PFSK-1 (cell line): ENCODE measurements at regions not wholly inside any gene's neighbourhood (a gene's known extent, or its start where the extent isn't known, plus 50 kb on each side); places are given as distances from the start of the nearest gene placed in this dataset.

Source experiments
- FOXP2 ChIP-seq: optimal IDR thresholded peaks from 2 replicates; pipeline ENCODE3; 2011; ENCODE audit warnings: borderline replicate concordance, control low read depth, inconsistent platforms; ENCODE audit not compliant: insufficient read depth; ENCODE audit errors: extremely low read length, extremely low read depth
- POLR2AphosphoS5 ChIP-seq: IDR thresholded peaks from 2 replicates; pipeline ENCODE4 v1.6.1; 2012; ENCODE audit warnings: low read depth, mild to moderate bottlenecking, control low read depth, low read length, moderate library complexity
- REST ChIP-seq, 2 experiments: IDR thresholded peaks; 2 replicates each; pipeline versions ENCODE4 v1.6.1 to v1.8.0; 2011 to 2012; ENCODE audit warnings: low read depth in 2 of 2, low read length in 2 of 2, control low read depth in 1 of 2, inconsistent platforms in 1 of 2, mild to moderate bottlenecking in 1 of 2, moderate library complexity in 1 of 2; ENCODE audit not compliant: insufficient read depth in 1 of 2
- SIN3A ChIP-seq: IDR thresholded peaks from 2 replicates; pipeline ENCODE4 v1.6.1; 2012; ENCODE audit warnings: mild to moderate bottlenecking, low read length, moderate library complexity, borderline replicate concordance; ENCODE audit not compliant: insufficient read depth
- TAF1 ChIP-seq: IDR thresholded peaks from 2 replicates; pipeline ENCODE4 v1.6.1; 2012; ENCODE audit warnings: low read length, control low read depth, borderline replicate concordance; ENCODE audit not compliant: insufficient read depth

GRCh38 chr6:12369355-12369754 is 79.2 kb downstream of the EDN1 start:
- TF ChIP-seq FOXP2, result no peak
- no peak for TF ChIP-seq POLR2AphosphoS5
- no peak for TF ChIP-seq SIN3A
- no peak for TF ChIP-seq TAF1
- TF ChIP-seq REST (IDR thresholded peaks at IDR 0.05; ENCODE audit: insufficient read depth in 1 of 2, low read depth in 2 of 2, low read length in 2 of 2), result no peak

GRCh38 chr6:12369781-12370262 is 79.7 kb downstream of the EDN1 start:
- TF ChIP-seq REST (IDR thresholded peaks at IDR 0.05; ENCODE audit: insufficient read depth in 1 of 2, low read depth in 2 of 2, low read length in 2 of 2), result no peak

- no peak for TF ChIP-seq REST (IDR thresholded peaks at IDR 0.05; ENCODE audit: insufficient read depth in 1 of 2, low read depth in 2 of 2, low read length in 2 of 2)
- TF ChIP-seq TAF1, result no peak
- no peak for TF ChIP-seq POLR2AphosphoS5
- no peak for TF ChIP-seq SIN3A
- no peak for TF ChIP-seq FOXP2
These were observed 81.0 kb downstream of the EDN1 start for GRCh38 chr6:12371151-12371550.

GRCh38 chr6:12371641-12372146 is 81.5 kb downstream of the EDN1 start:
- no peak for TF ChIP-seq FOXP2
- TF ChIP-seq REST (IDR thresholded peaks at IDR 0.05; ENCODE audit: insufficient read depth in 1 of 2, low read depth in 2 of 2, low read length in 2 of 2), result no peak
- no peak for TF ChIP-seq POLR2AphosphoS5
- TF ChIP-seq SIN3A, result no peak
- TF ChIP-seq TAF1, result no peak

GRCh38 chr6:12379181-12379580 is 89.0 kb downstream of the EDN1 start:
- TF ChIP-seq POLR2AphosphoS5, result no peak
- TF ChIP-seq TAF1, result no peak
- TF ChIP-seq FOXP2, result no peak
- no peak for TF ChIP-seq SIN3A
- TF ChIP-seq REST (IDR thresholded peaks at IDR 0.05; ENCODE audit: insufficient read depth in 1 of 2, low read depth in 2 of 2, low read length in 2 of 2), result no peak
